GM23248 (cell line): ENCODE measurements at regions not wholly inside any gene's neighbourhood (a gene's known extent, or its start where the extent isn't known, plus 50 kb on each side); places are given as distances from the start of the nearest gene placed in this dataset. TPM values are rescaled to one million over a fixed set of nuclear protein-coding genes. Genes with fewer than 3 reads are reported as not detected.

Experiments used
- DNase-seq: peaks from one replicate; pipeline ENCODE4 v3.0.0-alpha.2; 2015
- H2AFZ ChIP-seq: fragments of 200-600 bp; sonication (generic); 2 replicates; pipeline ENCODE4 v1.6.1; 2016; ENCODE audit warnings: antibody characterized with exemption
- H3F3A ChIP-seq: fragments of 200-600 bp; sonication (generic); 2 replicates; pipeline ENCODE4 v1.6.1; 2016; ENCODE audit warnings: mild to moderate bottlenecking, antibody characterized with exemption, mixed run types; ENCODE audit not compliant: insufficient read depth
- H3K27ac ChIP-seq: fragments of 200-600 bp; sonication (generic); 2 replicates; pipeline ENCODE4 v1.5.1; 2016; ENCODE audit warnings: mild to moderate bottlenecking
- H3K27me3 ChIP-seq: fragments of 200-600 bp; sonication (generic); replicated peaks from 2 replicates; pipeline ENCODE4 v1.6.1; 2016; ENCODE audit warnings: mild to moderate bottlenecking; ENCODE audit not compliant: insufficient read depth
- H3K36me3 ChIP-seq: fragments of 200-600 bp; sonication (generic); 2 replicates; pipeline ENCODE4 v1.6.1; 2016; ENCODE audit warnings: low read depth, mild to moderate bottlenecking
- H3K4me1 ChIP-seq: fragments of 200-600 bp; sonication (generic); 2 replicates; pipeline ENCODE4 v1.6.1; 2016; ENCODE audit warnings: mild to moderate bottlenecking; ENCODE audit not compliant: insufficient read depth
- H3K4me2 ChIP-seq: fragments of 200-600 bp; sonication (generic); one replicate; pipeline ENCODE4 v1.6.1; 2016; ENCODE audit warnings: mild to moderate bottlenecking; ENCODE audit not compliant: unreplicated experiment
- H3K4me3 ChIP-seq: fragments of 200-600 bp; sonication (generic); 2 replicates; pipeline ENCODE4 v1.5.1; 2016; ENCODE audit warnings: mild to moderate bottlenecking
- H3K79me2 ChIP-seq: fragments of 200-600 bp; sonication (generic); 2 replicates; pipeline ENCODE4 v1.6.1; 2016; ENCODE audit warnings: mild to moderate bottlenecking; ENCODE audit not compliant: insufficient read depth
- H3K9ac ChIP-seq: fragments of 200-600 bp; sonication (generic); 2 replicates; pipeline ENCODE4 v1.6.1; 2016; ENCODE audit warnings: mild to moderate bottlenecking
- H3K9me2 ChIP-seq: fragments of 200-600 bp; sonication (generic); 2 replicates; pipeline ENCODE4 v1.6.1; 2016; ENCODE audit warnings: mixed run types, mild to moderate bottlenecking, moderate library complexity; ENCODE audit not compliant: insufficient read depth
- H3K9me3 ChIP-seq: fragments of 200-600 bp; sonication (generic); one replicate; pipeline ENCODE4 v1.6.1; 2017; ENCODE audit warnings: low read depth
- H4K20me1 ChIP-seq: fragments of 200-600 bp; sonication (generic); 2 replicates; pipeline ENCODE4 v1.6.0; 2016; ENCODE audit not compliant: insufficient read depth
- EZH2 ChIP-seq: fragments of 200-600 bp; sonication (generic); IDR thresholded peaks from 2 replicates; pipeline ENCODE4 v1.6.1; 2018; ENCODE audit warnings: antibody characterized with exemption, mild to moderate bottlenecking; ENCODE audit not compliant: insufficient read depth, poor library complexity, severe bottlenecking
- EZH2phosphoT487 ChIP-seq: fragments of 200-600 bp; sonication (generic); IDR thresholded peaks from 2 replicates; pipeline ENCODE4 v1.6.1; 2018; ENCODE audit warnings: antibody characterized with exemption, moderate library complexity, mild to moderate bottlenecking, low read depth; ENCODE audit not compliant: insufficient read depth
- WGBS, 2 experiments: methylation state at CpG; one replicate each; pipeline ENCODE4 v1.1.6; 2015 to 2017; ENCODE audit warnings: low lambda C conversion rate in 2 of 2, low coverage in 1 of 2; ENCODE audit errors: missing lambda C conversion rate in 2 of 2; 5-methylcytosine and 5-hydroxymethylcytosine counted together
- in situ Hi-C: fragments of 300-500 bp; cut with MboI; formaldehyde crosslinking; loops from 2 replicates; pipeline ENCODE4 v1.15.0; 2020
- small RNA-seq: library from RNA; depleted of rRNA; stranded (forward); fragments of <200 nt; gene quantifications from one replicate; pipeline ENCODE3, GENCODE V24; 2014; ENCODE audit warnings: low read depth, low replicate concordance

DNA sequence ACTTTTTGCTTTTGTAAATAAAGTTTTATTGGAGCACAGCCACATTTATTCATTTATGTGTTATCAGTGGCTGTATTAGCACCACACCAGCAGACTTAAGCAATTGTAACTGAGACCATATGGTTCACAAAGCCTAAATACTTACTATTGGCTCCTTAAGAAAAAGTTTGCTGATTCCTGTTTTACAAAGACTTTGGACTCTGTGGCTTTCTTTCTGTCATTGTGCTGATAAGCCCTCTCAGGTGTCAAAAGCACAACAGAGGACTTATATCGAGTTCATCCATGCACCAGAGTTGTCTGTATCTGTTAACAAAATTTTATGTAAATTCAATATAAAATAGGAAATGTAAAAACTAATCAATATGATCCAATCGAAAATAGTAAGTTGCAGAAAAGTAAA lies 55.6 kb upstream of the PCSK5 start:
- no peaks in the 10 kb centered on the region for H3K4me1 ChIP-seq
- WGBS, 2 experiments = 23 to 29% methylated on average over 2 of the region's 2 CpGs
- H3K36me3 ChIP-seq = no peaks in the 10 kb centered on the region
- H3F3A ChIP-seq = no peaks in the 10 kb centered on the region
- H3K9ac ChIP-seq = no peak overlapping the region
- in situ Hi-C loops = loop anchor here (25.0 kb wide), 1 partner anchor 548 kb away; no protein-coding TSS in a partner anchor
- no peak for DNase-seq
- no peaks in the 10 kb centered on the region for H3K9me2 ChIP-seq
- no peak for TF ChIP-seq EZH2phosphoT487
- no peak for TF ChIP-seq EZH2
- no peak overlapping the region for H2AFZ ChIP-seq
- no peak overlapping the region for H3K4me3 ChIP-seq
- H3K27me3 ChIP-seq = no peaks in the 10 kb centered on the region
- H3K9me3 ChIP-seq = no peaks in the 10 kb centered on the region
- no peaks in the 10 kb centered on the region for H3K79me2 ChIP-seq
- no peak overlapping the region for H3K27ac ChIP-seq
- H3K4me2 ChIP-seq = no peak overlapping the region
- H4K20me1 ChIP-seq = no peaks in the 10 kb centered on the region

Small RNAs in the stretch of these regions (small RNA-seq; reads per million reads assigned to genes)
- gene RNU6-1228P = not detected
